NT2/D1 (cell line): ENCODE measurements at regions not wholly inside any gene's neighbourhood (a gene's known extent, or its start where the extent isn't known, plus 50 kb on each side); places are given as distances from the start of the nearest gene placed in this dataset.

Source experiments
- YY1 ChIP-seq: IDR thresholded peaks from 2 replicates; pipeline ENCODE4 v1.6.1; 2011; ENCODE audit not compliant: insufficient read length, insufficient read depth
- ZNF274 ChIP-seq: IDR thresholded peaks from 2 replicates; pipeline ENCODE4 v1.6.1; 2011; ENCODE audit warnings: mild to moderate bottlenecking, low read depth, low read length

DNA sequence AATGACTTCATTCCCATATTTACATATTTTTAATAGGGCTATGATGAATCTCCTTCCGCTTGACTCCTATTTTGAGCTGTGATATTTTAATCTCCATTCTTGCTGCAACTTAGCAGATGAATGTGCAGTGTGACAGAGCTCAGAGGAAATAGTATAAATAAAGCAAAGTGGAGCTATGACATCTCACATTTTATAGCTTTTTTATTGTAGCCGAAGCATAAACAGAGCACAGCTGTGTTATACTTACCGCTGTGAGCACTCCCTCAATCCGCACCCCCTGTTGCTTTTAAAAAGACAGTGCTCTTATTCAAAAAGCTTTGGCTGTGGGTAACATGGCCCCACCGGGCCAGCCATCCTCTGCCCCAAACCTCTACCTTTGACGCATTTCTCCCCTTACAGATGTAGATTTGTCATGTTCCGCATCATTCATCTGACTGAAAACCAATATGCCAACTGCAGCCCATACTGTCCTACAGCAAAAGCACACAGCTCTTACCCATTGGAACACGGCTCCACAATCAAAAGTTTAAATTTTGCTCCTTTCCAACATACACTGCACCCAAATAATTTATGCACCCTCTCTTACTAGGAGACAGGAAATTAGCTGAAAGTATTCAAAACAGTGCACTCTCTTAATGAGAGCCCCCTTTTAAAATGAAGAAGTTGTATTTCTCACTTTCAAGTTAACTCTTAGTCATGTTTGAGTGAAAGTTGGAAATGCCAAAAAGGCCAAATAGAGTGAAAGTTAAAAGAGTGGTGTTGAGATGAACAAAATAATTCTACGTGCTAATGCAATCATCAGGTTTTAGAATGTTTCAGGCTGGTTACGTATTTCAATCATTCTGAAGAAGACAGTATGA, 429.3 kb upstream of the SOX5 start:
- TF ChIP-seq ZNF274 (no peak), YY1 (no peak)
